Endothelial cell of umbilical vein (primary cell): ENCODE measurements at regions not wholly inside any gene's neighbourhood (a gene's known extent, or its start where the extent isn't known, plus 50 kb on each side); places are given as distances from the start of the nearest gene placed in this dataset.

Source experiments
- BruUV-seq: library from RNA; stranded (reverse); fragments of 400-500 nt; replicated peaks from 2 replicates; lab custom pipeline; 2021; lab: Mats Ljungman, UMichigan
- CTCF ChIA-PET: fragments of 300-600, 350-600 bp; sonication (Branson Sonifier 250); formaldehyde crosslinking; loops from one replicate; lab custom pipeline; 2021; ENCODE audit warnings: antibody characterized with exemption, inconsistent platforms; lab: Charles Lee
- POLR2A ChIA-PET: fragments of 300-600, 350-600 bp; sonication (Branson Sonifier 250); formaldehyde crosslinking; loops from one replicate; lab custom pipeline; 2021; ENCODE audit warnings: antibody characterized with exemption, inconsistent platforms; lab: Charles Lee
- DNase-seq: peaks from one replicate; pipeline ENCODE4 v3.0.0-alpha.2; 2011; ENCODE audit warnings: low read depth, low spot score
- FAIRE-seq: peaks from 2 replicates; lab custom pipeline; 2011; peaks lifted over from hg19 to GRCh38; lab: Jason Lieb, UNC
- H2AFZ ChIP-seq: 2 replicates; pipeline ENCODE4 v1.6.0; 2012; ENCODE audit warnings: low read depth, low read length, control low read depth, inconsistent platforms
- H3K27ac ChIP-seq: 2 replicates; pipeline ENCODE4 v1.5.1; 2011; ENCODE audit warnings: low read depth, mild to moderate bottlenecking, control low read depth, low read length, moderate library complexity; ENCODE audit not compliant: insufficient read depth
- H3K27me3 ChIP-seq, 2 experiments: 2 replicates each; pipeline versions ENCODE4 v1.6.0 to v1.6.1; 2011; ENCODE audit warnings: low read length in 2 of 2, mixed read lengths in 1 of 2; ENCODE audit not compliant: control insufficient read depth in 2 of 2, insufficient read depth in 2 of 2
- H3K36me3 ChIP-seq, 2 experiments: 2 replicates in 1 of 2; 3 replicates in 1 of 2; pipeline ENCODE4 v1.5.1; 2011; ENCODE audit warnings: low read length in 2 of 2, mild to moderate bottlenecking in 1 of 2, moderate library complexity in 1 of 2; ENCODE audit not compliant: control insufficient read depth in 2 of 2, insufficient read depth in 2 of 2; ENCODE audit errors: extremely low read depth in 1 of 2
- H3K4me1 ChIP-seq: 3 replicates; pipeline ENCODE4 v1.5.1; 2011; ENCODE audit warnings: mild to moderate bottlenecking, low read length; ENCODE audit not compliant: control insufficient read depth, insufficient read depth; ENCODE audit errors: extremely low read depth
- H3K4me2 ChIP-seq: 2 replicates; pipeline ENCODE4 v1.6.1; 2011; ENCODE audit warnings: low read length, control low read depth, mixed read lengths; ENCODE audit not compliant: insufficient read depth
- H3K4me3 ChIP-seq, 3 experiments: fragments of 200-600 bp in 1 of 3; sonication (generic), shearing (Covaris generic) in 1 of 3; replicated peaks in 1 of 3; 2 replicates each; pipeline ENCODE4 v1.5.1; 2011 to 2016; ENCODE audit warnings: control low read depth in 3 of 3, low read length in 3 of 3, mild to moderate bottlenecking in 2 of 3, inconsistent platforms in 1 of 3, low read depth in 1 of 3, moderate library complexity in 1 of 3; ENCODE audit not compliant: insufficient read depth in 1 of 3
- H3K79me2 ChIP-seq: 2 replicates; pipeline ENCODE4 v1.6.0; 2012; ENCODE audit warnings: low read length, inconsistent platforms; ENCODE audit not compliant: control insufficient read depth, insufficient read depth
- H3K9ac ChIP-seq: replicated peaks from 2 replicates; pipeline ENCODE3; 2011; ENCODE audit warnings: low read length, control low read depth; ENCODE audit not compliant: insufficient read depth; ENCODE audit errors: extremely low read depth
- H3K9me1 ChIP-seq: replicated peaks from 3 replicates; pipeline ENCODE4 v1.6.0; 2011; ENCODE audit warnings: mild to moderate bottlenecking, low read length; ENCODE audit not compliant: control insufficient read depth, insufficient read depth; ENCODE audit errors: extremely low read depth
- H3K9me3 ChIP-seq: replicated peaks from 2 replicates; pipeline ENCODE4 v1.5.1; 2012; ENCODE audit warnings: low read length, inconsistent platforms; ENCODE audit not compliant: control insufficient read depth, insufficient read depth
- H4K20me1 ChIP-seq: replicated peaks from 2 replicates; pipeline ENCODE3; 2011; ENCODE audit warnings: mild to moderate bottlenecking, low read length; ENCODE audit not compliant: control insufficient read depth, insufficient read depth; ENCODE audit errors: extremely low read depth
- EZH2 ChIP-seq: IDR thresholded peaks from 2 replicates; pipeline ENCODE4 v1.6.1; 2012; ENCODE audit warnings: borderline replicate concordance, low read depth, mild to moderate bottlenecking, moderate library complexity, low read length, inconsistent platforms; ENCODE audit not compliant: severe bottlenecking
- FOS ChIP-seq: IDR thresholded peaks from 2 replicates; pipeline ENCODE4 v1.6.1; 2011; ENCODE audit warnings: mild to moderate bottlenecking, low read length, moderate library complexity, borderline replicate concordance; ENCODE audit not compliant: insufficient read depth
- GATA2 ChIP-seq: IDR thresholded peaks from 2 replicates; pipeline ENCODE4 v1.7.0; 2011; ENCODE audit warnings: low read depth, mild to moderate bottlenecking, moderate library complexity, mixed read lengths, low read length; ENCODE audit not compliant: insufficient read length, insufficient read depth
- JUN ChIP-seq: IDR thresholded peaks from 2 replicates; pipeline ENCODE4 v1.6.1; 2011; ENCODE audit warnings: borderline replicate concordance, low read depth; ENCODE audit not compliant: insufficient read length, insufficient read depth
- MYC ChIP-seq: IDR thresholded peaks from one replicate; pipeline ENCODE4 v1.6.1; 2011; ENCODE audit warnings: mild to moderate bottlenecking, low read depth, low read length
- POLR2A ChIP-seq: IDR thresholded peaks from 2 replicates; pipeline ENCODE4 v1.6.1; 2012; ENCODE audit warnings: low read depth, mild to moderate bottlenecking, control low read depth, low read length
- POLR2AphosphoS5 ChIP-seq: IDR thresholded peaks from 2 replicates; pipeline ENCODE4 v1.6.1; 2012; ENCODE audit warnings: low read depth, mild to moderate bottlenecking, control low read depth, low read length, moderate library complexity; ENCODE audit not compliant: insufficient read depth
- dilution Hi-C: fragments of 300-500 bp; cut with MboI; formaldehyde crosslinking; loops from one replicate; pipeline ENCODE4 v1.15.0; 2019; ENCODE audit warnings: low sequenced_read_pairs; ENCODE audit not compliant: extremely low pct_ligation_motif_present
- intact Hi-C: fragments of 100-400 bp; cut with micrococcal nuclease; formaldehyde crosslinking; loops from one replicate; pipeline ENCODE4 v1.10.0; 2022
- TF ChIP-seq, protein P1 (sequence below): IDR thresholded peaks from 2 replicates; pipeline ENCODE4 v1.6.1; 2011; ENCODE audit not compliant: insufficient read depth, insufficient read length
- TF ChIP-seq, protein P2 (sequence below), 2 donors: IDR thresholded peaks; 1 replicate in 1 of 2; 2 replicates in 1 of 2; pipeline ENCODE4 v1.5.1; 2011; ENCODE audit warnings: low read length in 2 of 2, mild to moderate bottlenecking in 2 of 2, moderate library complexity in 2 of 2, control low read depth in 1 of 2, inconsistent platforms in 1 of 2, low read depth in 1 of 2; ENCODE audit not compliant: insufficient read depth in 1 of 2; ENCODE audit errors: extremely low read depth in 1 of 2

DNA sequence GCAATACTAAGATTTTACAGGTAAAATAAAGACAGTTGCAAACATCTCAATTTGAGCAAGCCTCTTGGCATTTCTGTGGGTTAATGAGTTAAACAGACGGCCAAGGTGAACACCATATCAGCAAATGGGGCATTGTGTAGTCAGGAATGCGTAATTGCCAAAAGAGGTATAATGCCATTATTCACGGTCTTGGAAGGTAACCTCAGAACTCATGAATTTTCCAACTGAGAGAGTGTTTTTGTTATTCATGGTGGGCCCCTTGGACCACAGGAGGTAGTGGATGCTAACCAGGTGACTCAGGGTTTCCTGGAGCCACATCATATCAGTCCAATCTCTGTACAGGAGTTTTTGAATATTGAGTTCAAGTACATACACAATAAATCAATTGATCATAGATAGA is 368.0 kb upstream of the TECRL start:
- Histone ChIP-seq H3K4me1 (no peaks in the 10 kb centered on the region), H3K9me3 (no peaks in the 10 kb centered on the region), H3K79me2 (no peaks in the 10 kb centered on the region), H3K27me3 (no peaks in the 10 kb centered on the region), H3K9ac (no peak overlapping the region), H4K20me1 (no peaks in the 10 kb centered on the region), H2AFZ (no peak overlapping the region), H3K4me2 (no peak overlapping the region), H3K9me1 (no peaks in the 10 kb centered on the region), H3K4me3 (no peak overlapping the region), H3K36me3 (no peaks in the 10 kb centered on the region), H3K27ac (no peak overlapping the region)
- DNase-seq, result no peak
- CTCF ChIA-PET, result no interaction called here
- TF ChIP-seq MYC (no peak), POLR2A (no peak), GATA2 (no peak)
- TF ChIP-seq, protein P1, sequence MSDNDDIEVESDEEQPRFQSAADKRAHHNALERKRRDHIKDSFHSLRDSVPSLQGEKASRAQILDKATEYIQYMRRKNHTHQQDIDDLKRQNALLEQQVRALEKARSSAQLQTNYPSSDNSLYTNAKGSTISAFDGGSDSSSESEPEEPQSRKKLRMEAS, result no peak
- no peak for FAIRE-seq
- intact Hi-C loops, result no loop called here
- BruUV-seq, result no TSS peak
- dilution Hi-C loops, result no loop called here
- POLR2A ChIA-PET, result no interaction called here

- Histone ChIP-seq H3K27ac (no peak overlapping the region), H3K4me2 (no peak overlapping the region), H3K79me2 (no peaks in the 10 kb centered on the region), H3K36me3 (no peaks in the 10 kb centered on the region), H3K4me3 (no peak overlapping the region), H3K9me1 (no peaks in the 10 kb centered on the region), H4K20me1 (no peaks in the 10 kb centered on the region), H3K9ac (no peak overlapping the region), H2AFZ (no peak overlapping the region), H3K4me1 (no peaks in the 10 kb centered on the region), H3K9me3 (no peaks in the 10 kb centered on the region), H3K27me3 (no peaks in the 10 kb centered on the region)
- TF ChIP-seq GATA2 (no peak), POLR2A (no peak), MYC (no peak), EZH2 (no peak), JUN (no peak), POLR2AphosphoS5 (no peak), FOS (no peak)
- TF ChIP-seq, protein P1, result no peak
- TF ChIP-seq, protein P2, sequence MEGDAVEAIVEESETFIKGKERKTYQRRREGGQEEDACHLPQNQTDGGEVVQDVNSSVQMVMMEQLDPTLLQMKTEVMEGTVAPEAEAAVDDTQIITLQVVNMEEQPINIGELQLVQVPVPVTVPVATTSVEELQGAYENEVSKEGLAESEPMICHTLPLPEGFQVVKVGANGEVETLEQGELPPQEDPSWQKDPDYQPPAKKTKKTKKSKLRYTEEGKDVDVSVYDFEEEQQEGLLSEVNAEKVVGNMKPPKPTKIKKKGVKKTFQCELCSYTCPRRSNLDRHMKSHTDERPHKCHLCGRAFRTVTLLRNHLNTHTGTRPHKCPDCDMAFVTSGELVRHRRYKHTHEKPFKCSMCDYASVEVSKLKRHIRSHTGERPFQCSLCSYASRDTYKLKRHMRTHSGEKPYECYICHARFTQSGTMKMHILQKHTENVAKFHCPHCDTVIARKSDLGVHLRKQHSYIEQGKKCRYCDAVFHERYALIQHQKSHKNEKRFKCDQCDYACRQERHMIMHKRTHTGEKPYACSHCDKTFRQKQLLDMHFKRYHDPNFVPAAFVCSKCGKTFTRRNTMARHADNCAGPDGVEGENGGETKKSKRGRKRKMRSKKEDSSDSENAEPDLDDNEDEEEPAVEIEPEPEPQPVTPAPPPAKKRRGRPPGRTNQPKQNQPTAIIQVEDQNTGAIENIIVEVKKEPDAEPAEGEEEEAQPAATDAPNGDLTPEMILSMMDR (IDR thresholded peaks at IDR 0.05; ENCODE audit: extremely low read depth in 1 of 2, insufficient read depth in 1 of 2, low read depth in 1 of 2, low read length in 2 of 2), result no peak
- DNase-seq (no peak), FAIRE-seq (no peak)
- ChIA-PET CTCF (no interaction called here), POLR2A (no interaction called here)
- intact Hi-C loops (no loop called here), dilution Hi-C loops (no loop called here)
- BruUV-seq, result no TSS peak
Measured at GRCh38 chr4:64776820-64777219, 367.6 kb upstream of the TECRL start.
